IPS DF 6.9 (cell line): ENCODE measurements at regions not wholly inside any gene's neighbourhood (a gene's known extent, or its start where the extent isn't known, plus 50 kb on each side); places are given as distances from the start of the nearest gene placed in this dataset.

Experiments used
- DNase-seq: peaks from one replicate; pipeline ENCODE4 v3.0.0-alpha.2; 2013; ENCODE audit warnings: low read depth, low spot score
- H3K27ac ChIP-seq: one replicate; pipeline ENCODE4 v1.5.1; 2013; ENCODE audit warnings: low read length, control low read depth
- H3K27me3 ChIP-seq: 2 replicates; pipeline ENCODE4 v1.6.1; 2013; ENCODE audit warnings: mild to moderate bottlenecking, low read length; ENCODE audit not compliant: control insufficient read depth, insufficient read depth
- H3K36me3 ChIP-seq: 2 replicates; pipeline ENCODE4 v1.6.1; 2013; ENCODE audit warnings: low read length; ENCODE audit not compliant: control insufficient read depth, insufficient read depth
- H3K4me1 ChIP-seq: 2 replicates; pipeline ENCODE4 v1.6.1; 2013; ENCODE audit warnings: low read length; ENCODE audit not compliant: control insufficient read depth, insufficient read depth
- H3K4me3 ChIP-seq: 2 replicates; pipeline ENCODE4 v1.5.1; 2013; ENCODE audit warnings: mild to moderate bottlenecking, low read length
- H3K9me3 ChIP-seq: 2 replicates; pipeline ENCODE4 v1.6.1; 2013; ENCODE audit warnings: low read length, inconsistent platforms; ENCODE audit not compliant: control insufficient read depth, insufficient read depth
- WGBS: extraction: QIAGEN DNeasy Blood & Tissue Kit; methylation state at CpG from one replicate; pipeline ENCODE4 v1.1.7; 2013; ENCODE audit warnings: mixed read lengths, missing lambda C conversion rate; ENCODE audit not compliant: insufficient read length, insufficient coverage; 5-methylcytosine and 5-hydroxymethylcytosine counted together

DNA sequence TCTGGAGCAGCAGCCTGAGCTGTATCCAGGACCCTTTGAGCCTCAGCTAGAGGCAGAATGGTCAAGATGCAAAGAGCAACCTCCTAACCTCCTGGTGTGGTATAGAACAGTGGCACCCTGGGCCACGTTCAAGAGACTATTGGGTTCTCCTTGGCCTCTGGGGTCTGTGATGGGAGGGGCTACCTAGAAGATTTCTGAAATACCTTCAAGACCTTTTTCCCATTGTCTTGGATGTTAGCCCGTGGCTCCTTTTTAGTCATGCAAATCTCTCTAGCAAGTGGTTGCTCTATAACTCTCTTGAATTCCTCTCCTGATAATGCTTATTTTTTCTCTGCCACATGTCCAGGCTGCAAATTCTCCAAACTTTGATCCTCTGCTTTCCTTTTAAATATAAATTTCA, 106.3 kb upstream of the SULT1C3 start:
- 0 out of 2 replicates have a peak, but pooled peaks cover 2% of the 10 kb centered on the region for H3K4me1 ChIP-seq
- no peak for DNase-seq
- no peaks in the 10 kb centered on the region; the same call in 1 of the 2 replicates for H3K9me3 ChIP-seq
- H3K4me3 ChIP-seq: no peak overlapping the region
- H3K36me3 ChIP-seq: 0 out of 2 replicates have a peak, but pooled peaks cover 2% of the 10 kb centered on the region
- H3K27me3 ChIP-seq: no peaks in the 10 kb centered on the region
- H3K27ac ChIP-seq: no peak overlapping the region
- whole genome bisulfite sequencing: no CpG with 5 or more reads among the region's 2 CpGs

DNA sequence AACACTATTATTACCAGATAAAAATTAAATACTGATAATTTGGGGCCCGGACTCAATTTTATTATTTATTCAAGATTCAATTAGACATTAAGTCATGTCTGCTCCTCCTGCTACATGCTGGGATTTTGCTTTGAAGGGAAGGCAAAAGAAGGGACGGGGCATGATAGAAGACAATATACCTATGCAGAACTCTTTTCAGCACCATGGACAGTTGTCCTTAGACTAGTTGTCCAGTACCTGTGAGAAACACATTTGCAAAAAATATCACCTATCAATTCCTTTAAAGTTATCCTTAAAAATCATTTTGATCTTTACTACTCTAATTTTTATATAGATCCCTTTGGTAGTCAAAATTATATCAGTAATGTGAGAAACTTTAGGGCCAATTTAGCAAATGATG, 100.2 kb upstream of the SULT1C3 start:
- no peaks in the 10 kb centered on the region for H3K9me3 ChIP-seq
- H3K36me3 ChIP-seq: no peaks in the 10 kb centered on the region
- no peak overlapping the region for H3K27ac ChIP-seq
- no CpG with 5 or more reads among the region's 2 CpGs for WGBS
- no peaks in the 10 kb centered on the region for H3K4me1 ChIP-seq
- no peak for DNase-seq
- no peak overlapping the region for H3K4me3 ChIP-seq
- no peaks in the 10 kb centered on the region for H3K27me3 ChIP-seq

DNA sequence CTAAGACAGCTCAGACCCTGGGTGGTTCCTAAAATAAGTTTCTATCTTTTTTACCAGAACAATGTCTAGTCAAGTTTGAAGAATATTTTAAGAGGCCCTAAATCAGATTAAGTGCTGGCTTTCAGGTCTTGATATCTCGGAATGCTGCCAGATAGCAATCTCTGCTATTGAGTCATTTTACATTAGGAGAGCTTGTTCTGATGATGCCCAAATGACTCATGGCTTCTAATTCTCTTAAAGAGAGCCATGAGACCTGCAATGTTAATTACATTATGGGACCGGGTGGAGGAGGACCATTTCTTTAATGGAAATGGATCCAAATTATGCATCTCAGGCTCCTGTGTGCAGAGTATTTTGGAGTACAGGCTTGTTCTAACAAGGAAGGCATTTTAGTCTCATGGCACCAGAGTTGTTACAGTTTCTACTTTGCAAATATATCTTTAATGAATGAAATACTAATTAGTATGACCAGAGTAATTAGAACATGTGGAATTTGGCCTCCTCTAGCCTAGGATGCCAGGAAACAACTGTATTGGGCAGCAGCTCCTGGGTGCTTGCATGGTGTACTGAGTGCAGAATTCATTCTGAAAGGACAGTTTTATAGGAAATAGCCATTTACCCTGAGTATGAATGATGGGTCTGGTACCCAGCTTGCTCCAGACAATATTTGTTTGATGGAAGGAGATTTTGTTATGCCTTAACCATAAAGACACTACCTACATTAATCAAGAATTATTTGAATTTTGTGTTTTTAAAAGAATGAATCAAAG, 94.0 kb upstream of the SULT1C3 start:
- no peak overlapping the region for H3K27ac ChIP-seq
- no peaks in the 10 kb centered on the region for H3K4me1 ChIP-seq
- no CpG with 5 or more reads among the region's 2 CpGs for WGBS
- no peak for DNase-seq
- no peak overlapping the region for H3K4me3 ChIP-seq
- H3K27me3 ChIP-seq: no peaks in the 10 kb centered on the region
- no peaks in the 10 kb centered on the region for H3K9me3 ChIP-seq
- no peaks in the 10 kb centered on the region for H3K36me3 ChIP-seq

DNA sequence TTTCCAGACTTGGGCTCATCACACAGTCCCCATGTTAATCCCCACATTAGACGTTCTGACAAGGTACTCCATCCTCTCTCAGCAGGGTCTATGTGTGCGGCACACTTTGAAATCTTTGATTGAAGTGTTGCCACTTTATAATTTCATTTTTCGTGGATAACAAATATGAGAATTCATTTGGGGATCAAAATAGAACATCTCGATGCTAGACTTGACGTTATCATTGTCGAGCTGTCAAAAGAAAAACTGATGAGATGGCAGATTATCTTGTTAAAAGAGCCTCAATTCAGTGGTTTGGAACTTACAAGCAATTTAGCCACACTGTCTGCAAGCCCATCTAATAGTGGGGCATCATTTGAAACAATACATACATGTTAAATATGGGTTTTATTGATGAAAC, 91.2 kb upstream of the SULT1C3 start:
- H3K9me3 ChIP-seq: no peaks in the 10 kb centered on the region
- no peak overlapping the region for H3K27ac ChIP-seq
- no peaks in the 10 kb centered on the region for H3K4me1 ChIP-seq
- H3K27me3 ChIP-seq: no peaks in the 10 kb centered on the region
- no peak for DNase-seq
- no CpG with 5 or more reads among the region's 6 CpGs for WGBS
- no peaks in the 10 kb centered on the region for H3K36me3 ChIP-seq
- no peak overlapping the region for H3K4me3 ChIP-seq

DNA sequence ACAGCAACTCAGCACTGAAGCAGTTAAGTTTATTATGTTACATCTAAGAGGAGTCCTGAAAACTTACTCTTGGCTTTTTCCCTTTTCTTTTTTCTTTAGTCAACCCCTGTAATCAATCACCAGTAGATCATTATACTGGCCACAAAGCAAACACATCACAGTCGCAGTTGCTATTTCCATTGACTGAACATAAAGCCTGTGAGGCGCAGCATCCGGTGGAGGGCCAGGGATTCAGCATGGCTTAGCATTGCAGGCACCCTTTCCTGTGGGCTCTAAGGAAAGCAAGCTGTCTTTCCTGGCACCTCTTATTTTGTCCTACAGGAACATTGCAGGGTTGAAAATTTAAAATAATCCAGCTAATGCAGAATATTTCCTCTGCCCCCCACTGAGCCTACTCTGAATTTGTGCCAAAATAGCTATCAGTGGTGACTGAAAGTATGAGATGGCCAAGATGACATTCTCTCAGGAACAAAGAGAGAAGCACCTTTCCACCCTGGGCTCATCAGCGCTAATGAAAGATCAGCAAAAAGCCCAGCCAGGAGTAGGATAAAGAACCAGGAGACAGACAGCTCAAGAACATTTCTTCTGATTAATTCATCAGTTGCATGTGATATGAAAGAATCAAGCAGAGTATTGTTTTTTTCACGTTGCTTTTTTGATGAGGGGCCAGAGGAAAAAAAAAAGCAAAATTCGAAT, 85.3 kb upstream of the SULT1C3 start:
- no peak for DNase-seq
- WGBS: no CpG with 5 or more reads among the region's 6 CpGs
- Histone ChIP-seq H3K4me3 (no peak overlapping the region), H3K9me3 (no peaks in the 10 kb centered on the region), H3K36me3 (no peaks in the 10 kb centered on the region), H3K27me3 (no peaks in the 10 kb centered on the region), H3K27ac (no peak overlapping the region), H3K4me1 (no peaks in the 10 kb centered on the region)

DNA sequence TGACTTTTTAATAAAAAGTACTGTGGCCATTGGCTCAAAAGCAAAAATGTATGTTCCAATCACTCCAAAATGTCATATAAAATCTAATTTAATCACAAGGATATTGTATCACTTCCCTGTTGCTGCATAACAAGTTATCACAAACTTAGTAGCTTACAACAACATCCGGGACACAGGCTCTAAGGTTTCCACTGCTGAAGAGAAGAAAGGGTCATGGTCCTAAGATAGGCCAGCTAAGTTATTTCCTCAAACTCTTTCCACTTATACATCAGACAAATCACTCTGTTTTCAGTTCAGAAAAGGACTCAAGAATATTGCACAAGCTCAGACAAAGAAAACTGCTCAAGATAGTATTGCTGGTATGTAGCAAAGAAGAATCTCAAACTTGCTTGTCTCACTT, 78.5 kb upstream of the SULT1C3 start:
- Histone ChIP-seq H3K36me3 (no peaks in the 10 kb centered on the region), H3K27me3 (no peaks in the 10 kb centered on the region), H3K4me3 (no peak overlapping the region), H3K9me3 (no peaks in the 10 kb centered on the region), H3K4me1 (peaks cover 2% of the 10 kb centered on the region; the same call in 1 of the 2 replicates), H3K27ac (no peak overlapping the region)
- no CpG with 5 or more reads among the region's 1 CpG for WGBS
- no peak for DNase-seq

DNA sequence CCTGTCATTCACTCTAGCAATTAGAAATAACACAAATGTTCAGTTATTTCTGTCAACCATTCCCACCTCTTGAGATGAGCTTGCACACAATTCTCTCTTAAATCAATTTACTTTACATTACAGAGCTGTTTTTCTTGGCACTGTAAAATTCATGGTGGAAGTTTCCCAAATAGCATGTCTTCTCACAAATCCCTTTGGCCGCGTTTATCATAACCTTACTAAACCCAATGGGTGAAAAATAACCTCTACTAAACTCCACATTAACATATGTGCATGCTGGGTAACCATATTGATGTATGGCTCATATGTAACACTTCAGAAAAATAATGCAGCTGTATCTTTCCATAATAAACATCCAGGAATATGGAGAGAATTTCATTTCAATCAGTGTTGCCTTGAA, 75.5 kb upstream of the SULT1C3 start:
- no peak for DNase-seq
- no peaks in the 10 kb centered on the region for H3K36me3 ChIP-seq
- WGBS: no CpG with 5 or more reads among the region's 2 CpGs
- no peaks in the 10 kb centered on the region for H3K27me3 ChIP-seq
- H3K4me3 ChIP-seq: no peak overlapping the region
- no peaks in the 10 kb centered on the region for H3K9me3 ChIP-seq
- H3K27ac ChIP-seq: no peak overlapping the region
- peaks cover 2% of the 10 kb centered on the region; the same call in 1 of the 2 replicates for H3K4me1 ChIP-seq

DNA sequence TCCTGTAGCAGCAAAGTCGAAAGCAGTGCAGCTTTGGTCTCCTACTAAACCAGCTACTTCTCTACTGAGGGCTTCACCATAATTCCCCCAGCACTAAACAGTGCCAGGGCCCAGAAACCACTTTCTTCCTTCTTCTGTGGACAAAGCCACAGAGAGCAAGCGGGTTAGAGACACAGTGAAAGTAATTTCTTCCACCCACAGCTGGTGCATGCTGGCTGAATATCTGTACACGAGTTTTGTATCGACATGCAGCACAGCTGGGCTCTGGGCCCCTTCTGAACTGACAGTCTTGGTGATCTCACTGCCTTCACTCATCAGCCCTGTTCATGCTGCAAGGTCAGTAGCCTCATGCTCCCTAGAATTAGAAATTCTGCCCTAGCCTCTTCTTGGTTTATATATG, 74.0 kb upstream of the SULT1C3 start:
- Histone ChIP-seq H3K27me3 (no peaks in the 10 kb centered on the region), H3K4me3 (no peak overlapping the region), H3K27ac (no peak overlapping the region), H3K9me3 (no peaks in the 10 kb centered on the region), H3K36me3 (no peaks in the 10 kb centered on the region), H3K4me1 (peaks cover 2% of the 10 kb centered on the region; the same call in 1 of the 2 replicates)
- WGBS: no CpG with 5 or more reads among the region's 4 CpGs
- no peak for DNase-seq

DNA sequence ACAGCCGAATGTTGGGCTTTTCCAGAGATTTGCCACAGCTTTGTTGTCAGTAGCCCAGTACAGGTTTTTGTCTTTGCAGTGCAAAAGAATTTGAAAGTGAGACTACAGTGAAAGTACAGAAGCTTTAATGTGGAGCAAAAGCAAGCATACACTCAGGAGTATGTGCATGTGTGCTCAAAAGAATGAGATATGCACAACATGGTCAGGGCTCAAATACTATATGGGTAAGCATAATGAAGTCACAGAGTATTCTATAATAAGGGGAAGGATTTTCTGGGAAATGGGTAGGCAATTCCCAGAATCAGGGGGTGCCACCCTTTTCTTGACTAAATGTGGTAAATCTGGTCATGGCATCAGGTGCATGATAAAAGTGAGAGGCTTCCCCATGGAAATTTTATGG, 72.1 kb upstream of the SULT1C3 start:
- no peak for DNase-seq
- H3K4me3 ChIP-seq: no peak overlapping the region
- peaks cover 2% of the 10 kb centered on the region; the same call in 1 of the 2 replicates for H3K4me1 ChIP-seq
- H3K9me3 ChIP-seq: no peaks in the 10 kb centered on the region
- no peaks in the 10 kb centered on the region for H3K27me3 ChIP-seq
- no CpG with 5 or more reads among the region's 1 CpG for WGBS
- no peaks in the 10 kb centered on the region for H3K36me3 ChIP-seq
- H3K27ac ChIP-seq: no peak overlapping the region

DNA sequence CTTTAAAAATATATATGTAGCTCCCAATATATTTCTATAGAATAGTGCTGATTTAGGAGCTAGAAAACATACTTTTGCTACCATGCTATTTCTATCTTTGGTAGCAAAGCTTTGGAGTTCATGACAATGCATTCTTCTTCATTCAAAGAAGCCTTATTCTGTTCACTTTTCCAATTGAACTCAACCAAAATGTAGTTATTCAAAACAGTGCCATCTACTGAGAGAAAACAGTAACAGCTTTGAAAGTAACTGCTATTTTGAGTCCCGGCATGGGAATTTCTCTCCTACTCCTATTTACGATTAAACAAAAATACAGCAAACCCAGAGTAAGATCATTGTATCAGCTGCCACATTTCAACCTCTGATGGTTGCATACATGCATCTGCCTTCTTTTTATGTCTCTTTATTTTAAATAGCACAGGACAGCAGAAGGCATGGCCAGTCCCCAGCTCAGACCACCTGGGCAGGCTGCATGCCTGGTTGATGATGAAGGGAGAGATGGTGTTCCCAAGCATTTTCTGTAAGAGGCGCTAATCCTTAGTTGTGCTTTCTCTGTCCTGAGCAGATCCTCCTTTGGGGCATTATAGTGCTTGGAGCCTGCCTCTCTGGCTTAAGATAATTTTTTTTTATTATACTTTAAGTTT, 69.7 kb upstream of the SULT1C3 start:
- DNase-seq: no peak

More for the DNA sequence above, 69.7 kb upstream of the SULT1C3 start:
- no CpG with 5 or more reads among the region's 3 CpGs for WGBS
- H3K4me1 ChIP-seq: no peaks in the 10 kb centered on the region
- H3K27me3 ChIP-seq: no peaks in the 10 kb centered on the region
- H3K27ac ChIP-seq: no peak overlapping the region
- no peaks in the 10 kb centered on the region for H3K9me3 ChIP-seq
- no peak overlapping the region for H3K4me3 ChIP-seq
- H3K36me3 ChIP-seq: no peaks in the 10 kb centered on the region
